GM06990 (cell line): ENCODE measurements at regions not wholly inside any gene's neighbourhood (a gene's known extent, or its start where the extent isn't known, plus 50 kb on each side); places are given as distances from the start of the nearest gene placed in this dataset.

ENCODE experiments used
- DNase-seq: peaks from one replicate; pipeline ENCODE4 v3.0.0-alpha.2; 2011; ENCODE audit not compliant: insufficient read length; ENCODE audit errors: extremely low read depth
- H3K27me3 ChIP-seq: replicated peaks from 2 replicates; pipeline ENCODE4 v1.6.0; 2011; ENCODE audit warnings: low read length; ENCODE audit not compliant: control insufficient read depth, insufficient read depth
- H3K36me3 ChIP-seq: 2 replicates; pipeline ENCODE4 v1.5.1; 2011; ENCODE audit warnings: low read length; ENCODE audit not compliant: control insufficient read depth, insufficient read depth
- H3K4me3 ChIP-seq: replicated peaks from 2 replicates; pipeline ENCODE4 v1.5.1; 2011; ENCODE audit warnings: low read depth, mild to moderate bottlenecking, control low read depth, low read length
- CTCF ChIP-seq: IDR thresholded peaks from 2 replicates; pipeline ENCODE4 v1.5.1; 2011; ENCODE audit warnings: low read length, control low read depth, mild to moderate bottlenecking, inconsistent platforms; ENCODE audit not compliant: insufficient read depth, poor library complexity, severe bottlenecking

DNA sequence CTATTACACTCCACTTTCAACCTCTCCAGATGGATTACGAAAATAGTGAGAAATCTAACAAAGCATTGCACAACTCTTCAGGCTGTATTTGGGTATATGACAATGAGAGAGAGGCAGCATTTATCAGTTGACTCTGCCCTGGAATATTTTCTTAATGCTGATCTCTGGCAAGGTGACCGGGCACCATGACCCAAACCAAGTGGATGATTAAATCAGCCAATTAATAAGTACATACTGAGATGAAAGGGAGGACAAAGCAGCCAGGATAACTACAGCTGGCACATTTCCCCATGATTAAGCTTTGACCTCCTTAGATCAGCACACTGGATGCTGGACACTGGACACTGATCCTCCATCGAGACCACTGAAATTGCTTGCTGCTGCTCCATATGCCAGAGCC lies 218.2 kb downstream of the ASCL1 start:
- Histone ChIP-seq H3K4me3 (no peak overlapping the region), H3K36me3 (no peaks in the 10 kb centered on the region), H3K27me3 (no peaks in the 10 kb centered on the region)
- TF ChIP-seq CTCF, result no peak
- no peak for DNase-seq

- Histone ChIP-seq H3K4me3 (no peak overlapping the region), H3K27me3 (no peaks in the 10 kb centered on the region), H3K36me3 (no peaks in the 10 kb centered on the region)
- no peak for TF ChIP-seq CTCF
- DNase-seq, result no peak
These were observed 220.3 kb downstream of the ASCL1 start for GRCh38 chr12:103177639-103178255.

GRCh38 chr12:103178366-103179080 lies 221.0 kb downstream of the ASCL1 start:
- Histone ChIP-seq H3K27me3 (no peaks in the 10 kb centered on the region), H3K36me3 (no peaks in the 10 kb centered on the region), H3K4me3 (no peak overlapping the region)
- no peak for DNase-seq
- no peak for TF ChIP-seq CTCF

DNA sequence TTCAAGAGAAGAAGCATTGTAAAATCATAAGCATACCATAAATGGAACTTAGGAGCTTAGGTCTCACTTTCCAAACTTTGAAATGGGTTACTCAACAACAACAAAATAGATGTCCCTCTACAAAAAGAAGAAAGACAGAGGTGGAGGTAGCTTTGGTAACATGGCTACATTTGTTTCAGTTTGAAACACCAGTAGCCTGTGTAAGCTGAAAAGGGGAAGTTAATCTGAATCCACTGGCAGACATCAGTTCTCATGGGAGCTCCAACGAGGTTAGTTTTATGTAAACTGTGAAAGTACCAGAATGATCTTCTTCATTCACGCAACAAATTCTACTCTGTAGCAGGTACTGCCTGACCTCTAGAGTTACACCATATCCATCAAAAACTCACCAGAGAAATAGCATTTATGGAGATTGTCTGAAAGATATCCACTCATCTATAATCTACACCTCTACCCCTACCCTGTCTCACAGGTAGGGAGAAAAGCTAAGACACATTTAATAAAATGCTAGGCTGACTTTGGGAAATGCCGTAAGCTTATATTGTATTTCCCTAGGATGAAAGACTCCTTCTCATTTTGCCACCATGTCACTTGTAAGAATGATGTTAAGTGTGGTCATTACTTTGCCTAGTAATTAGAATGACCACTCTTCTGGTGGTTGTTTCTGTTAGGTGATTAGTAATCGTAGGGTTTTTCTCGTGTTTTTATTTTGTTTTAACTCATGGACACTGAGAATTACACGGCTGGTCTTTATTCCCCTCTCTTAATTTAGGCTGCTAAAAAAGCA lies 224.1 kb downstream of the ASCL1 start:
- H3K4me3 ChIP-seq, result no peak overlapping the region
- H3K27me3 ChIP-seq, result no peaks in the 10 kb centered on the region
- no peaks in the 10 kb centered on the region for H3K36me3 ChIP-seq
- peak; percentile 37 for DNase-seq
- peak; percentile 12 for TF ChIP-seq CTCF

DNA sequence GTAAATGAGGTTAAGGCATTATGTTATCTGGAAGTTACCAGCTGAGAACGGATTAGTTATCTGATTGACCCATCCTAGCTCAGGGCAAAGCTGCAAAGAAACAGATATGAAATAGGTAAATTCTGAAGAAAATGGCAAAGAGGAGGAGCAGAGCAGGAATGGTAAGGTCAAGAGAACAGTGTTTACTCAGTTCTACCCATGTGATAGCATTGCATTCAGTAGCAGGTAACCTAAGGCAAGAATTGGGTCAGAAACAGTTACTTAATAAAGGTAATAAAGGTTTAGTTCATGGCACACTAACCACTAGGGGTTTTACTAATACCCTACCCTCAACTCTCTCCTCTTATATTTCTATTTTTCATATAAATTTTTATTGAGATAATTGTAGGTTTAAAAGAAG lies 224.8 kb downstream of the ASCL1 start:
- H3K4me3 ChIP-seq, result no peak overlapping the region
- TF ChIP-seq CTCF, result no peak
- DNase-seq, result no peak
- no peaks in the 10 kb centered on the region for H3K36me3 ChIP-seq
- no peaks in the 10 kb centered on the region for H3K27me3 ChIP-seq
